ENCODE measurements at regions not wholly inside any gene's neighbourhood (a gene's known extent, or its start where the extent isn't known, plus 50 kb on each side); places are given as distances from the start of the nearest gene placed in this dataset.

GRCh38 chr2:180063494-180064092 lies 56.5 kb upstream of the CWC22 start:
- intact Hi-C loops (cut with DNase I): no loop called here
- no peak overlapping the region for H3K4me3 ChIP-seq
- TF ChIP-seq POLR2A (IDR thresholded peaks at IDR 0.05): no peak
- TF ChIP-seq, protein P1, sequence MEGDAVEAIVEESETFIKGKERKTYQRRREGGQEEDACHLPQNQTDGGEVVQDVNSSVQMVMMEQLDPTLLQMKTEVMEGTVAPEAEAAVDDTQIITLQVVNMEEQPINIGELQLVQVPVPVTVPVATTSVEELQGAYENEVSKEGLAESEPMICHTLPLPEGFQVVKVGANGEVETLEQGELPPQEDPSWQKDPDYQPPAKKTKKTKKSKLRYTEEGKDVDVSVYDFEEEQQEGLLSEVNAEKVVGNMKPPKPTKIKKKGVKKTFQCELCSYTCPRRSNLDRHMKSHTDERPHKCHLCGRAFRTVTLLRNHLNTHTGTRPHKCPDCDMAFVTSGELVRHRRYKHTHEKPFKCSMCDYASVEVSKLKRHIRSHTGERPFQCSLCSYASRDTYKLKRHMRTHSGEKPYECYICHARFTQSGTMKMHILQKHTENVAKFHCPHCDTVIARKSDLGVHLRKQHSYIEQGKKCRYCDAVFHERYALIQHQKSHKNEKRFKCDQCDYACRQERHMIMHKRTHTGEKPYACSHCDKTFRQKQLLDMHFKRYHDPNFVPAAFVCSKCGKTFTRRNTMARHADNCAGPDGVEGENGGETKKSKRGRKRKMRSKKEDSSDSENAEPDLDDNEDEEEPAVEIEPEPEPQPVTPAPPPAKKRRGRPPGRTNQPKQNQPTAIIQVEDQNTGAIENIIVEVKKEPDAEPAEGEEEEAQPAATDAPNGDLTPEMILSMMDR (IDR thresholded peaks at IDR 0.05): no peak
- 61 to 63% methylated on average over 5 of the region's 5 CpGs for WGBS, 2 donors
- H3K27ac ChIP-seq: no peak overlapping the region
- no peaks in the 10 kb centered on the region for H3K36me3 ChIP-seq
- no peak for DNase-seq
- no peaks in the 10 kb centered on the region for H3K27me3 ChIP-seq
- no peaks in the 10 kb centered on the region for H3K4me1 ChIP-seq
- no peaks in the 10 kb centered on the region for H3K9me3 ChIP-seq

- no peaks in the 10 kb centered on the region for H3K9me3 ChIP-seq
- intact Hi-C loops (cut with DNase I): no loop called here
- TF ChIP-seq, protein P1 (IDR thresholded peaks at IDR 0.05): no peak
- no peak for TF ChIP-seq POLR2A (IDR thresholded peaks at IDR 0.05)
- no peaks in the 10 kb centered on the region for H3K4me1 ChIP-seq
- WGBS, 2 donors: 79 to 81% methylated on average over 4 of the region's 4 CpGs
- no peaks in the 10 kb centered on the region for H3K27me3 ChIP-seq
- no peak overlapping the region for H3K4me3 ChIP-seq
- no peak for DNase-seq
- H3K27ac ChIP-seq: no peak overlapping the region
- no peaks in the 10 kb centered on the region for H3K36me3 ChIP-seq
Measured at GRCh38 chr2:180062178-180062577, 55.1 kb upstream of the CWC22 start.

DNA sequence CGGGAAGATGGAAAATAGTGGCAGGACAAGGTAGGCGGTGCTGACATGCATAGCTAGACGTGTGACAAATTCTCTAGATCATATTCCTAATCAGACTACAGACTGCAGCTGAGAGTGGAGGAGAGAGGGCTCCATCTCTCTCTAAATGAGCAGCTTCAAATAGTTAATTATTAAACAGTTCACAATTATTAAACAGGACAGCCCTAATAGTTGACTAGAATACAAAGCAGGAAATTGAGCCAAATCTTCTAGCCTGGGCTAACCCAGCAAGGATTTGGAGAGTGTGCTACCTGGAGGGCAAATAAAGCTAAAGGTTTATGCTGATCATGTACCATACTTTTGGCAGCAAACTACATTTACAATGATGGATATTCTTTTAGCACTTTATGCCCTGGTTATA lies 54.4 kb upstream of the CWC22 start:
- H3K36me3 ChIP-seq: no peaks in the 10 kb centered on the region
- no peak overlapping the region for H3K27ac ChIP-seq
- no peaks in the 10 kb centered on the region for H3K27me3 ChIP-seq
- TF ChIP-seq, protein P1 (IDR thresholded peaks at IDR 0.05): no peak
- TF ChIP-seq POLR2A (IDR thresholded peaks at IDR 0.05): no peak
- WGBS, 2 donors: 85 to 88% methylated on average over 2 of the region's 3 CpGs
- H3K9me3 ChIP-seq: no peaks in the 10 kb centered on the region
- intact Hi-C loops (cut with DNase I): no loop called here
- no peaks in the 10 kb centered on the region for H3K4me1 ChIP-seq
- H3K4me3 ChIP-seq: no peak overlapping the region
- DNase-seq: no peak

DNA sequence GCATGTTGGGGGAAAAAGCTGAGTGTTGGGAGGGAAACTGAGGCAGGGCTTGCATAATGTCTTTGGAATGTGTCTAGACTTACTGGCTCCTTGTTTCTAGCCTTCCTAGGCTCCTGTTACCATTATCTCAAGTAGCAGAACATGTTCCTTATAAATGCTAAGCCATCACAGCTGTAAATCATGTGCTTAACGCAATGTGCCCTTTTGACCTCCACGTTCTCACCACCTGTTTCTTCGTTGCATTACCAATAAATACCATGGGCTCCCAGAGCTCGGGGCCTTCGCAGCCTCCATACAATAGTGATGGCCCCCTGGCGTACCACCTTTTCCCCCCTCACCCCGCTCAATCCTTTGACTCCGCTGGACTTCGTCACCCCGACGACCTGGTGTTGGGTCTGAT lies 54.0 kb upstream of the CWC22 start:
- intact Hi-C loops (cut with DNase I): no loop called here
- Histone ChIP-seq H3K4me1 (no peaks in the 10 kb centered on the region), H3K27me3 (no peaks in the 10 kb centered on the region), H3K27ac (no peak overlapping the region), H3K9me3 (no peaks in the 10 kb centered on the region), H3K4me3 (no peak overlapping the region), H3K36me3 (no peaks in the 10 kb centered on the region)
- no peak for TF ChIP-seq POLR2A (IDR thresholded peaks at IDR 0.05)
- TF ChIP-seq, protein P1 (IDR thresholded peaks at IDR 0.05): no peak
- no peak for DNase-seq
- 83% methylated on average over 11 of the region's 11 CpGs for WGBS, 2 donors

DNA sequence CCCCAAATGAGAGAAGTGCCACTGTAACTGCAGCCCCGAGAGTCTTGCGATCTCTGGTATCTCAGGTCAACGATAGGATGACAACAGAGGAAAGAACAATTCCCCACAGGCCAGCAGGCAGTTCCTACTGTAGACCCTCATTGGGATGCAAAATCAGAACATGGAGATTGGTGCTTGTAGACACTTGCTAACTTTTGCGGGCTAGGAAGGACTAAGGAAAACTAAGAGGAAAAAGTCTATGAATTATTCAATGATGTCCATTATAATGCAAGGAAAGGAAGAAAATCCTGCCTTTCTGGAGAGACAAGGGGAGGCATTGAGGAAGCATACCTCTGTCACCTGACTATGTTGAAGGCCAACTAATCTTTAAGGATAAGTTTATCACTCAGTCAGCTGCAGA lies 51.9 kb upstream of the CWC22 start:
- no peak overlapping the region for H3K4me3 ChIP-seq
- no peaks in the 10 kb centered on the region for H3K27me3 ChIP-seq
- DNase-seq: no peak
- no peaks in the 10 kb centered on the region for H3K9me3 ChIP-seq
- no peaks in the 10 kb centered on the region for H3K36me3 ChIP-seq
- intact Hi-C loops (cut with DNase I): no loop called here
- no peaks in the 10 kb centered on the region for H3K4me1 ChIP-seq
- no peak for TF ChIP-seq POLR2A (IDR thresholded peaks at IDR 0.05)
- TF ChIP-seq, protein P1 (IDR thresholded peaks at IDR 0.05): no peak
- whole genome bisulfite sequencing, 2 donors: 60 to 93% methylated on average over 4 of the region's 4 CpGs
- no peak overlapping the region for H3K27ac ChIP-seq
